Suprapubic skin (tissue), 4 donors: ENCODE measurements at regions not wholly inside any gene's neighbourhood (a gene's known extent, or its start where the extent isn't known, plus 50 kb on each side); places are given as distances from the start of the nearest gene placed in this dataset.
"Not testable (repeated sequence)": the region's sequence is repeated elsewhere in the genome, so short reads cannot be mapped to it uniquely, and the experiment has no call there.

Experiments
- CTCF ChIP-seq, 2 donors: fragments of 200-600 bp in 1 of 2; fragments of 450-650 bp in 1 of 2; sonication (generic) in 1 of 2; IDR thresholded peaks; one replicate each; pipeline ENCODE4 v1.5.1; 2016 to 2019; ENCODE audit warnings: antibody characterized with exemption in 2 of 2, mild to moderate bottlenecking in 1 of 2, moderate library complexity in 1 of 2
- EP300 ChIP-seq: sonication (generic); formaldehyde crosslinking; IDR thresholded peaks from one replicate; pipeline ENCODE4 v1.6.1; 2017; ENCODE audit warnings: antibody characterized with exemption
- POLR2AphosphoS5 ChIP-seq, 3 donors: sonication (generic); formaldehyde crosslinking; IDR thresholded peaks; one replicate each; pipeline ENCODE4 v1.6.1; 2017; ENCODE audit warnings: antibody characterized with exemption in 3 of 3

DNA sequence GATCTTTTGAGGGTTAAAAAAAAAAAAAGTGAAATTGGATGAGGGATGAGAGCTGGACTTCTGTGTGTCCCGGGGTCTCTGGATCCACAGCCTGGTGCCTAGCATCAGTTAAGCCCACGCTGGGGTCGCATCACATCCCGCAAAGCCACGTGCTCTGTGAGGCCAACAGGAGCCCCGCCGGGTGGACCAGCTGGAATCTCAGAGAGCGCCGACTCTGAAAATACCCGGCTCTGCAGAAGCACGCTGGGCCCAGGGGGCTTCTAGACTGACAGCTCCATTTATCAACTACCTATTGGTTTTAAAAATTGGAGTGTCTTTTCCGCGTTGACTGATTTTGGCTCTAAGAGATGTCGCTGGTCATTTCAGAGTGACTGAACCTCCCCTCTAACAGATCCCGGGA, 164.1 kb upstream of the PLGLB2 start:
- TF ChIP-seq POLR2AphosphoS5 (IDR thresholded peaks at IDR 0.05); CTCF (IDR thresholded peaks at IDR 0.05); EP300: not testable (repeated sequence)
